ENCODE measurements at regions not wholly inside any gene's neighbourhood (a gene's known extent, or its start where the extent isn't known, plus 50 kb on each side); places are given as distances from the start of the nearest gene placed in this dataset.

GRCh38 chr5:8226148-8226547 is 357.2 kb downstream of the MTRR start:
- TF ChIP-seq TAF1 (IDR thresholded peaks at IDR 0.05; ENCODE audit: borderline replicate concordance, insufficient read depth, low read length) (no peak), FOXP2 (optimal IDR thresholded peaks at IDR 0.05; ENCODE audit: borderline replicate concordance, extremely low read depth, extremely low read length, insufficient read depth) (no peak), SIN3A (IDR thresholded peaks at IDR 0.05; ENCODE audit: borderline replicate concordance, insufficient read depth, low read length) (no peak), POLR2AphosphoS5 (IDR thresholded peaks at IDR 0.05; ENCODE audit: low read depth, low read length) (no peak)
- TF ChIP-seq, protein P1, sequence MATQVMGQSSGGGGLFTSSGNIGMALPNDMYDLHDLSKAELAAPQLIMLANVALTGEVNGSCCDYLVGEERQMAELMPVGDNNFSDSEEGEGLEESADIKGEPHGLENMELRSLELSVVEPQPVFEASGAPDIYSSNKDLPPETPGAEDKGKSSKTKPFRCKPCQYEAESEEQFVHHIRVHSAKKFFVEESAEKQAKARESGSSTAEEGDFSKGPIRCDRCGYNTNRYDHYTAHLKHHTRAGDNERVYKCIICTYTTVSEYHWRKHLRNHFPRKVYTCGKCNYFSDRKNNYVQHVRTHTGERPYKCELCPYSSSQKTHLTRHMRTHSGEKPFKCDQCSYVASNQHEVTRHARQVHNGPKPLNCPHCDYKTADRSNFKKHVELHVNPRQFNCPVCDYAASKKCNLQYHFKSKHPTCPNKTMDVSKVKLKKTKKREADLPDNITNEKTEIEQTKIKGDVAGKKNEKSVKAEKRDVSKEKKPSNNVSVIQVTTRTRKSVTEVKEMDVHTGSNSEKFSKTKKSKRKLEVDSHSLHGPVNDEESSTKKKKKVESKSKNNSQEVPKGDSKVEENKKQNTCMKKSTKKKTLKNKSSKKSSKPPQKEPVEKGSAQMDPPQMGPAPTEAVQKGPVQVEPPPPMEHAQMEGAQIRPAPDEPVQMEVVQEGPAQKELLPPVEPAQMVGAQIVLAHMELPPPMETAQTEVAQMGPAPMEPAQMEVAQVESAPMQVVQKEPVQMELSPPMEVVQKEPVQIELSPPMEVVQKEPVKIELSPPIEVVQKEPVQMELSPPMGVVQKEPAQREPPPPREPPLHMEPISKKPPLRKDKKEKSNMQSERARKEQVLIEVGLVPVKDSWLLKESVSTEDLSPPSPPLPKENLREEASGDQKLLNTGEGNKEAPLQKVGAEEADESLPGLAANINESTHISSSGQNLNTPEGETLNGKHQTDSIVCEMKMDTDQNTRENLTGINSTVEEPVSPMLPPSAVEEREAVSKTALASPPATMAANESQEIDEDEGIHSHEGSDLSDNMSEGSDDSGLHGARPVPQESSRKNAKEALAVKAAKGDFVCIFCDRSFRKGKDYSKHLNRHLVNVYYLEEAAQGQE (IDR thresholded peaks at IDR 0.05; ENCODE audit: insufficient read depth in 1 of 2, low read depth in 2 of 2, low read length in 2 of 2) = no peak

GRCh38 chr5:8227112-8227511 is 358.2 kb downstream of the MTRR start:
- TF ChIP-seq POLR2AphosphoS5 (IDR thresholded peaks at IDR 0.05; ENCODE audit: low read depth, low read length) (no peak), TAF1 (IDR thresholded peaks at IDR 0.05; ENCODE audit: borderline replicate concordance, insufficient read depth, low read length) (no peak), SIN3A (IDR thresholded peaks at IDR 0.05; ENCODE audit: borderline replicate concordance, insufficient read depth, low read length) (no peak), FOXP2 (optimal IDR thresholded peaks at IDR 0.05; ENCODE audit: borderline replicate concordance, extremely low read depth, extremely low read length, insufficient read depth) (no peak)
- TF ChIP-seq, protein P1 (IDR thresholded peaks at IDR 0.05; ENCODE audit: insufficient read depth in 1 of 2, low read depth in 2 of 2, low read length in 2 of 2) = no peak

- no peak for TF ChIP-seq TAF1 (IDR thresholded peaks at IDR 0.05; ENCODE audit: borderline replicate concordance, insufficient read depth, low read length)
- TF ChIP-seq POLR2AphosphoS5 (IDR thresholded peaks at IDR 0.05; ENCODE audit: low read depth, low read length) = no peak
- TF ChIP-seq FOXP2 (optimal IDR thresholded peaks at IDR 0.05; ENCODE audit: borderline replicate concordance, extremely low read depth, extremely low read length, insufficient read depth) = no peak
- TF ChIP-seq SIN3A (IDR thresholded peaks at IDR 0.05; ENCODE audit: borderline replicate concordance, insufficient read depth, low read length) = no peak
- TF ChIP-seq, protein P1 (IDR thresholded peaks at IDR 0.05; ENCODE audit: insufficient read depth in 1 of 2, low read depth in 2 of 2, low read length in 2 of 2) = no peak
Observed at GRCh38 chr5:8229551-8229950, 360.6 kb downstream of the MTRR start.

- TF ChIP-seq SIN3A (IDR thresholded peaks at IDR 0.05; ENCODE audit: borderline replicate concordance, insufficient read depth, low read length) (no peak), FOXP2 (optimal IDR thresholded peaks at IDR 0.05; ENCODE audit: borderline replicate concordance, extremely low read depth, extremely low read length, insufficient read depth) (no peak), TAF1 (IDR thresholded peaks at IDR 0.05; ENCODE audit: borderline replicate concordance, insufficient read depth, low read length) (no peak), POLR2AphosphoS5 (IDR thresholded peaks at IDR 0.05; ENCODE audit: low read depth, low read length) (no peak)
- TF ChIP-seq, protein P1 (IDR thresholded peaks at IDR 0.05; ENCODE audit: insufficient read depth in 1 of 2, low read depth in 2 of 2, low read length in 2 of 2) = no peak
Observed at GRCh38 chr5:8230868-8231267, 361.9 kb downstream of the MTRR start.

- no peak for TF ChIP-seq POLR2AphosphoS5 (IDR thresholded peaks at IDR 0.05; ENCODE audit: low read depth, low read length)
Observed at GRCh38 chr5:8233479-8233878, 364.5 kb downstream of the MTRR start.

All from PFSK-1 (cell line).